HG03159 (cell line): ENCODE measurements at regions not wholly inside any gene's neighbourhood (a gene's known extent, or its start where the extent isn't known, plus 50 kb on each side); places are given as distances from the start of the nearest gene placed in this dataset.
"Not testable (repeated sequence)": the region's sequence is repeated elsewhere in the genome, so short reads cannot be mapped to it uniquely, and the experiment has no call there.

Experiments used
- ATAC-seq: cut with Tn5 transposase; IDR thresholded peaks from one replicate; pipeline ENCODE4 v1.9.1; 2021; ENCODE audit warnings: mild to moderate bottlenecking, moderate library complexity; ENCODE audit not compliant: unreplicated experiment

DNA sequence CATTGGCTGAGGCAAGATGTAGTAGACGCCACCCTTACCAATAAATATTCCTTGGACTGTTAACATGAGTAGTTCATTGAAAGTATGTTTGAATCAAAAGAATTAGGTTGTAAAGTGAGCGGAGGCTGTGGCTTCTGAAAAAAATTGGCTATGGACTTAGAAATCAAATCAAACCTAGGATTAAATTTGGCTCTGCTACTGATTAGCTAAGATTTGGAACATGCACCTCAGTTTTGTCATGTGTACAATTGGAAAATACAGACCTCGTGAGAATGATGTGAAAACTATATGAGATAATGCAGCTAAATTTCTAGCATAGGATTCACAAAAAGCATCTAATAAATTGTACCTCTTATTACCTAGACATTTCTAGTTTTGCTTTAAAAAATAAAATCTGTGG is 85.3 kb upstream of the USP25 start:
- no peak for ATAC-seq

DNA sequence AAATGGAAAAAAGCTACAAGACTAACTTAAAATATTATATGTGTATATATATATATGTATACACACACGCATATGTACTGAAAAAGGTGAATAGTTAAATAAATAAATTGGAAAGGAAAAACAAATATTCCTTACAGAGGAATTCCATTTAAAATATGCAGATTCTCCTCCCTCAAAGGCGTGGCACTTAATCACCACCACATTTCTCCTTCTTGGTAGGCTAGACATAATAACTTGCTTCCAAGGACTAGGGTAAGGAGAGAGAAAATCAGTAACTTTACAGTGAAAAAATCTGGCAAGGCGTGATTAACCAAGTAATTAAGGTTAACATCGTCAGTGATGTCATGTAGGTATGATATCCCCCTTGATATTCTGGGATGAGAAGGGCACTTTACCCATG is 84.0 kb upstream of the USP25 start:
- ATAC-seq: no peak

DNA sequence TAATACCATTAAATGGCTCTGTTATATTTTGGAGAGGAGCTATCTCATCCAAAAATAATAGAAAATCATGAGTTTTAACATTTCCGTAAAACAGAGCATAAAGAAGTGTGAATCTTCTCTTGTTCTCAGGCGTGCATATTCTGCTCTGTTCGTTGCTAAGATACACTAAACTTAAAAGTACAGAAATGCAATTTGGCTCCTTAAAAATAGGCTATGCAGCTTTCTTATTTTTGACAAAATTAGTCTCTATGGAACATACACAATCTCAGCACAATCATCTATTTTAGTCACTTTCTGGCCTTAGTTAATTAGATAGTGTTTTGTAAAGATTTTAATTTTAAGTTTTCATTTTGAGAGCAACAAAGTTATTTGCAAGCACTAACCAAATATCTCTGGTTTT is 79.0 kb upstream of the USP25 start:
- no peak for ATAC-seq

DNA sequence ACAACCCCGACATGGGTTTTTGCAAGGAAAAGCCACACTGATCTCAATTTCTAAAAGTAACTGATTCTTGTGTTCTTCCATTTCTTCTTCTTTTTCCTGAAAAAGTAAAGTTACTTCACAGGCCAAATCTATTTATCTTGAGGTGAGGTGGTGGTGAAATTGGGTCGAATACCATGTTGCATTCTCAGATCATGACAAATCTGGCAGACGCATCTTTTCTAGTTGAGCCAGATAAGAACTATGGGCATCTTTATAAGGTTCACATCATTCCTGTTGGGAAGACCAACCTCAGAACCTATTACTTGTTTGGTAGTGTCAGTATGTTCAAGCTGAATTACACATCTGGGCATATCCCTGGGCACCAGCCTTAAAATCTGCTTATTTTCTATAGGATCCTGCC is 78.6 kb upstream of the USP25 start:
- no peak for ATAC-seq

DNA sequence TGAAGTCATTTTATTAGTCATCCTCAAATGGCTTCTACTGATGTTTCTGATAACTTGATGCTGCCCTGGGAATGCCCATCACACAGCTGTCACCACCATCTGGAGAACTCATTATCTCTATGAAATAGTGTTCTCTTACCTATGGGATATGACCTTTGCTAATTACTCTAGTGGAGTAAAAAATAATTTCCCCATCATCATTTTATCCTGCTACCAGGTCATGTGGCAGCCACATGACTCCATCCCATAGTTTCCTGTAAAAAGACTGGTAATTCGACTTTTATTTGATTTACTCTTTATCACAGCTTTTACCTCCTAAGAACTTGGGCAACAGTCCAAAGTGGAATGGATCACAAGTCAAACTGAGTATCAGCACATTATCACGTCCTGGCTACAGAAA is 76.1 kb upstream of the USP25 start:
- ATAC-seq: no peak

DNA sequence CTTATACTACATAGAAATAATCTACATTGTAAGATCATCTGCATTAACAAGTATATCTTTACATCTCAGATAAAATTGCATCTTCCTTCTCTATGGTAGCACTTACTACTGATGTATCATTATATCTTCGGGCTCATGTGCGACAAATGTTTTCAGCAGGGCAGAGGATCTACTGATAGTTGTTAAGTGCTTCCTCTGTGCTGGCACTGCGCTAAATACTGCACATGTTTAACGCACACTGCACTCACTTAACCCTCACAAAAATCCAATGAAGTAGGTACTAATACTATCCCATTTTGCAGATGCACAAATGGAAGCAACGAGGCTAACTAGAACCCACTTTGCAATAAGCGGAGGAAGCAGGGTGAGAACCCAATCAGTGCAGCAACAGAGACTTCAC is 75.6 kb upstream of the USP25 start:
- no peak for ATAC-seq

DNA sequence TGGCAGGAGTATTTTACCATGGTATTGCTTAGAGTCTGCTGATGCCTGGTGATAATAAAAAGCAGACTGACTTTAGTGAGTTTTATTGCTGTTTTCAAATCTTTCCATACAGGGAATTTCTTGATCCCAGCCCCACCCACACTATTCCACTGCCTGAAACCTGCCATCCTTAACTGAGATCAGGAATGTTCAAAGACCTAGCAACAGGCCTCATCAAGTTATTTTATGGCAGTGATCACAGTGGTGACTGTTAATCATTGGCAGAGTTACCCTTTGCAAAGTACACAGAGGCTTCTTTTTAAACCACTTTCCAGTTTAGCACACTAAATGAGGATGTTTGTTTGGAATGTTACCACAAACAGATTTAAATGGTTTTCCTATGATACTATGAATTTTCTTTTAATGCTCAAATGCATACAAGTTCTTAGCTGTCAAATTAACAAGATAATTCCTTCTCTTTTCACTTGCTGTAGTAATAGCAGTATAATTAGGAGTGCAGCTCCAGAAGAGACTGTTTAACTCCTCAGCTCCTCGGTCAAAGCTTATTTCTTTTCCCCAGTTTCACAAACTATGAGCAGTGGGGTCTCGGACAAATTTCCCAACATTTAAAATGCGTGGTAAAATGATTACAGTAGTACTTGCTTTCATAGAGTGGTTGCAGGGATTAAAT is 69.9 kb upstream of the USP25 start:
- ATAC-seq: no peak

DNA sequence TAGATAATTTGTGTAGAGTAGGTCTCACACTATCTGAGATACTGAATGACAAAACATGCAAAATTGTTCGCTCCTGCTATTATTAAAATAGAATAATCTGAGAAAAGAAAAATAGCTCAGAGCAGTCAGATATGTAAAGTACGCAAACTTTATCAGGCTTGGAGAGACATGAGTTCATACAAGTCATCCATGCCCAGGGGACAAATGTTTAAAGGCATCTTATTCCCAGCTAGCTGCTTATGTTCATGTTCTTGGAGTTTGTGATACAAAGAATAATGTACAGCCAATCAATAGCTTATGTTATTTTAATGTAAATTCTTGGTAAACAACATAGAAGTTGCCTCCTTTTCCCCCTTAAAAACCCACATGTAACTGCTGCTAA is 69.4 kb upstream of the USP25 start:
- no peak for ATAC-seq

DNA sequence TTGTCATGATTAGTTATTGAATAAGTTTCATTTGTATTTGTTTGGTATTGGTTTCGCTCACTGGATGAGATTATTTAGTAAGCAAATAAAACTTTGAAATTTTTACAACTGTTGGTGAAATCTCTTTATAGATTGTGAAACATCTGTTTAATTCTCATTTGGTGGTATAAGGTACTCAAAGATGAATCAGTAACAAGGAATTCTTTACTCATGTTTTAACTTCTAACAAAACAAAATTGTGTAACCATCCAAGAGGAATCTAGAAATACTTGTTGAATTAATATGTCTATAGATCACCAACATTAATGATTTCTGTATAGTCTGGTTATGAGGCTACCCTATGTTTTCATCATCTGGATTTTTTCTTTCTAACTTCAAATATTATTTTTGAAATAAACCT is 62.8 kb upstream of the USP25 start:
- ATAC-seq: no peak

DNA sequence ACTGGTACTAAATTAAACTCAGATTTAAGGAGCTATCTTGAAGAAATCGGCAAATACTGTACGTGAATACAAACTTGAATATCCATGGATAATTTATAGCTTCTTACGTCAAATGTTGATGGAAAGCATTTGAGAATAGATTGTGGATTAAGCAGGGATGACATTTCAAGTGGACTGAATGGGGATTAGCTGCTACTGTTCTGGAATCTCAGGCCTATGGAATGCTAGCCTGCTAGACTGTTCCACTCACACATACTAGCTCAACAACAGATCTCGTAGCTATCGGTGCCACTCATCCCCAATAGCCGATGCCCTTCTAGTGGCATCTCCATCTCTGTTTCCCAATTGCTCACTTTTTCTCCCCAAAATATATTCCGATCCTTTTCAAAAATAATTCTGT is 62.0 kb upstream of the USP25 start:
- ATAC-seq: no peak

DNA sequence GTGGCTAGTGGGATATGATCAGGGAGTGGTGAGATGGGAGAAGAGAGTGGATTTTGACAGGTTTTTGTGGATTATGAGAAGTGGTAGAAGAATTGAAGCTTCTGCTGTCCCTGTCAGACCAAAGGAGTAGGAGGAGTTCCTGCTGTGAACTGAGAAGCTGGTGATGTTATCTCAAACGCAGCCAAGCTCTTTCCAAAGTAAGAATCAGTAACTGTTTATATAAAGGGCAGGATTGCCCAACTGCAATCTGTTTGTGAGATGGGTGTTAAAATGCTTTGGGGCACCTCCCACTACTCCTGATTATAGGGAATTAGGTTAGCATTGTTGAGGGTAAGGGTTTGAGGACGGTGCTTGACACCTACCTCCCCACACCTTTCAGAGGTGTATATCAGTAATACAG is 60.5 kb upstream of the USP25 start:
- ATAC-seq: no peak

DNA sequence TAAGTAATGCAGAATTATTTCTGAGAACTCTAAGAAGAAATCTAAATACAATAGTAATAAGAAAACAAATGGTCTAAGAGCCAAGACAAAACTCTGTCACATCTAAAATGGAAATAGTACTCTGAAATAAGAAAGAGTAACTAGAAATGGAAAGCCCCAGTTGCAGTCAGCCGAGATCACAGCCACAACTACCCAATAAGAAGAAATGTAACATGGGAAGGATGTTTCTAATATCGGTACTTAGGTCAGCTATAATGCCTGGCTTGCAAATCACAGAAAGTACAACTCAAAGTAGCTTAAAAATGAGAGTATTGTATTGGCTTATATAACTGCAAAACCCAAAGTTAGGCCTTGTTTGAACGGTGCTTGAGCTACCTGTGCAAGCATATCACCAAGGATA is 58.6 kb upstream of the USP25 start:
- peak; percentile 72 for ATAC-seq

DNA sequence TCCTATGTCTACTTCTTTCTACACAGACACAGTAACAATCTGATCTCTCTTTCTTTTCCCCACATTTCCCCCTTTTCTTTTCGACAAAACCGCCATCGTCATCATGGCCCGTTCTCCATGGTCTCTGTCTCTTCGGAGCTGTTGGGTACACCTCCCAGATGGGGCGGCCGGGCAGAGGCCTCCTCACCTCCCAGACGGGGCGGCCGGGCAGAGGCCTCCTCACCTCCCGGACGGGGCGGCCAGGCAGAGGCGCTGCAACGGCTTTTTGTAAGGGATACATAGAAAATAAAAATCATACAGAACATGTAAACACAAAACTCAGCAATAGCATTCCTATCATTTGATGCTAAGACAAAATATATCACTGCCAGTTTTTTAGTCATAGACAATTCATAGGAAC is 57.2 kb upstream of the USP25 start:
- not testable (repeated sequence) for ATAC-seq

DNA sequence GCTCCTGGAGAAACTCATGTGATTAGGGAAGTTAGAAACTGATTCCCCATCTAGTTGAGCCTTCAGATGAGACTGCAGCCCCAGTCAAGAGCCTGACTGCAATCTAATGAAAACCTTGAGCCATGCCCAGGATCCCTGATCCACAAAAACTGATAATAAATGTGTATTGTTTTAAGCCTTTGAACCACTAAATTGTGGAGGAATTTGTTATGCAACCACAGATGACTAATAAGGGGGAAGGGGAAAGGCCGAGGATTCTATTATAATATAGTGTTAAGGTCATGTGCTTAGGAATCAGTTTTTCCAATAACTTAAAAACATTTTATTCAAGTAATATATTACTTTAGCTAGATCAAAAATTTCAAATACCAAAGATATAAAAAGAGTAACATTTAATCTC is 52.8 kb upstream of the USP25 start:
- ATAC-seq: no peak

DNA sequence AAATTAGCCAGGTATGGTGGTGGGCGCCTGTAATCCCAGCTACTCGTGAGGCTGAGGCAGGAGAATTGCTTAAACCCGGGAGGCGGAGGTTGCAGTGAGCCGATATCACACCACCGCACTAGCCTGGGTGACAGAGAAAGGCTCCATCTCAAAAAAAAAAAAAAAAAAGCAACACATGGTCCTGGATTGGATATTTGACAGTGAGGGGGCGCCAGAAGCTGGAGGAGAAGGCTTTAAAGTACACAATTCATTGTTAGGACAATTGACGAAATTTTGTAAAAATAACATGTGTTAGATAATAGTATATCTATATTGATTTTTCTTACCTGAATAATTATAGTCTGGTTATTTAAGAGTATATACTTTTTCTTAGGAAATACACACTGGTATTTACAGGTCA is 50.2 kb upstream of the USP25 start:
- ATAC-seq: no peak
